ENCODE measurements at regions not wholly inside any gene's neighbourhood (a gene's known extent, or its start where the extent isn't known, plus 50 kb on each side); places are given as distances from the start of the nearest gene placed in this dataset.

- TF ChIP-seq CTCF (conservative IDR thresholded peaks at IDR 0.05; ENCODE audit: control insufficient read depth, insufficient read depth, low read depth, low read length) = no peak
- DNase-seq (ENCODE audit: low read depth) = no peak
- no peak overlapping the region for H3K4me3 ChIP-seq (ENCODE audit: control insufficient read depth, low read depth, low read length)
These were observed 112.3 kb upstream of the C14orf180 start for GRCh38 chr14:104467236-104467635.

GRCh38 chr14:104467641-104468040, 111.9 kb upstream of the C14orf180 start:
- DNase-seq (ENCODE audit: low read depth) = no peak
- TF ChIP-seq CTCF (conservative IDR thresholded peaks at IDR 0.05; ENCODE audit: control insufficient read depth, insufficient read depth, low read depth, low read length) = no peak
- no peak overlapping the region for H3K4me3 ChIP-seq (ENCODE audit: control insufficient read depth, low read depth, low read length)

GRCh38 chr14:104469591-104469990, 110.0 kb upstream of the C14orf180 start:
- no peak for DNase-seq (ENCODE audit: low read depth)
- no peak overlapping the region for H3K4me3 ChIP-seq (ENCODE audit: control insufficient read depth, low read depth, low read length)
- TF ChIP-seq CTCF (conservative IDR thresholded peaks at IDR 0.05; ENCODE audit: control insufficient read depth, insufficient read depth, low read depth, low read length) = no peak

GRCh38 chr14:104470588-104470987, 109.0 kb upstream of the C14orf180 start:
- DNase-seq (ENCODE audit: low read depth) = no peak
- no peak for TF ChIP-seq CTCF (conservative IDR thresholded peaks at IDR 0.05; ENCODE audit: control insufficient read depth, insufficient read depth, low read depth, low read length)
- no peak overlapping the region for H3K4me3 ChIP-seq (ENCODE audit: control insufficient read depth, low read depth, low read length)

GRCh38 chr14:104471114-104471513, 108.5 kb upstream of the C14orf180 start:
- no peak for TF ChIP-seq CTCF (conservative IDR thresholded peaks at IDR 0.05; ENCODE audit: control insufficient read depth, insufficient read depth, low read depth, low read length)
- no peak for DNase-seq (ENCODE audit: low read depth)
- H3K4me3 ChIP-seq (ENCODE audit: control insufficient read depth, low read depth, low read length) = no peak overlapping the region

- no peak for TF ChIP-seq CTCF (conservative IDR thresholded peaks at IDR 0.05; ENCODE audit: control insufficient read depth, insufficient read depth, low read depth, low read length)
- no peak for DNase-seq (ENCODE audit: low read depth)
- H3K4me3 ChIP-seq (ENCODE audit: control insufficient read depth, low read depth, low read length) = no peak overlapping the region
These were observed 107.5 kb upstream of the C14orf180 start for GRCh38 chr14:104472073-104472472.
